Esophagus muscularis mucosa (tissue), 4 donors: ENCODE measurements at regions not wholly inside any gene's neighbourhood (a gene's known extent, or its start where the extent isn't known, plus 50 kb on each side); places are given as distances from the start of the nearest gene placed in this dataset.

ENCODE experiments used
- CTCF ChIP-seq, 3 experiments: fragments of 200-600 bp in 2 of 3; fragments of 450-650 bp in 1 of 3; sonication (generic) in 2 of 3; IDR thresholded peaks; one replicate each; pipeline ENCODE4 v1.5.1; 2017 to 2019; ENCODE audit warnings: antibody characterized with exemption in 3 of 3, mild to moderate bottlenecking in 2 of 3, moderate library complexity in 1 of 3
- EP300 ChIP-seq: sonication (generic); formaldehyde crosslinking; IDR thresholded peaks from one replicate; pipeline ENCODE4 v1.6.1; 2017; ENCODE audit warnings: antibody characterized with exemption
- POLR2A ChIP-seq: fragments of 450-650 bp; IDR thresholded peaks from one replicate; pipeline ENCODE4 v1.6.1; 2017; ENCODE audit warnings: antibody characterized with exemption, moderate library complexity, mild to moderate bottlenecking, low read depth
- POLR2AphosphoS5 ChIP-seq, 2 donors: sonication (generic); formaldehyde crosslinking; IDR thresholded peaks; one replicate each; pipeline ENCODE4 v1.6.1; 2017; ENCODE audit warnings: antibody characterized with exemption in 2 of 2

DNA sequence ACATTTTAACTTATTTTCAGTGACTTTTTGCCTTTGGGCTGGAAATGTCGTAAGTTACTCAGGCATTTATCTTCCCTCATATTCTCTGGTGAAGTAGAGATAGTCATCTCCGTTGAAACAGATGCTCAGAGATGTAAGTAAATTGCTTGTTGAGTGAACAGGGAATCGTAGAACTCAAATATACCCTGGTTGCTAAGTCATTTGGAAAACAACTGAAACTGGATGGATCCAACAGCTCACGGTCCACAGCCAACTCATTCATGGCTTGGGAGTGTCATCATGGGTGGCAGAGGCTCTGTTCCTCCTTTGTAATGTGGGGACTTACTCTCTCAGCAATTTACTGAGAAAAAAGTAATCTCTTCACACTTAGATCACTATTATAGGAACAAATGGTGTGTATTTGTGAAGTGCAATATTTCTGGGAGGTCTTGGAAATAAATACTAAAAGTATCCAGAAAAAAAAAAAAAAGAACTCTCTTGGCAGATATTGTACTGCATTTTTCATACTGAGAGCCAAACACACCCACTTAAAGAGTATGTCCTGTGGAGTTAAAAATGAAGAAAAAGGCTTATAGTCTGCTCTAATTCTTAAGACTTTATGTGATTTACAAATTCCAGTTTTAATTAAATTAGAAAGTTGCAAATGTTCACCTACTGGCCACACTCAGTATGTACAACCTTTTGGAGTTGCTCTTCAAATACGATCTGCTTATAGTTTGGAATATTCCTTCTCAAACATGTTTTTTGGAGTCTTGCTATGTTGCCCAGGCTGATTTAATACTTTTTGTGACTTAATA is 107.4 kb downstream of the LEPR start:
- TF ChIP-seq POLR2AphosphoS5 (IDR thresholded peaks at IDR 0.05), result no peak
- TF ChIP-seq CTCF (IDR thresholded peaks at IDR 0.05), result peak in 1 of 3 experiments; percentile 20
- no peak for TF ChIP-seq EP300
- TF ChIP-seq POLR2A, result no peak
